NCI-H345 treated with DMSO at 0.1 percent for 48 hours (cell line): ENCODE measurements at regions not wholly inside any gene's neighbourhood (a gene's known extent, or its start where the extent isn't known, plus 50 kb on each side); places are given as distances from the start of the nearest gene placed in this dataset.
"Not testable (repeated sequence)": the region's sequence is repeated elsewhere in the genome, so short reads cannot be mapped to it uniquely, and the experiment has no call there.

Experiments
- DNase-seq: peaks from one replicate; lab custom pipeline; 2025; ENCODE audit not compliant: unreplicated experiment; lab: John Stamatoyannopoulos, UW

DNA sequence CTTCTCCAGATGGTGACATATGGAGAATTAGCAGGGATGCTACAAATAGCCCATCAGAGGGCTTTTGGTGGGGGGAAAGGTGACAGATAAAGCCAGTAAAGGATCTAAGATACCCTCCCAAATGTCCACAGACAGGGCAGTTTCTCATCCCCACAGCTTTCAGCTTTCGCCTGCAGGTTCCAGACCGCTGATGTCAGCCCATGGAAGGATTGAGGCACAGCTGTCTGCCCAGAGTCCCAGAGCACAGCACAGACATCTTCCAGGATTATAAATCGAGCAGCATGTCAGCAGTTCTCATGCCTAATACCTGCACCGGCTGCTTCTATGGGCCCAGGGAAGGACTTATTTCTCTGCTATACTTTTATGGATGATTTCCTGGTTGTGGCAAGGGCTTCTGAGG is 96.7 kb upstream of the MXRA5 start:
- no peak for DNase-seq

DNA sequence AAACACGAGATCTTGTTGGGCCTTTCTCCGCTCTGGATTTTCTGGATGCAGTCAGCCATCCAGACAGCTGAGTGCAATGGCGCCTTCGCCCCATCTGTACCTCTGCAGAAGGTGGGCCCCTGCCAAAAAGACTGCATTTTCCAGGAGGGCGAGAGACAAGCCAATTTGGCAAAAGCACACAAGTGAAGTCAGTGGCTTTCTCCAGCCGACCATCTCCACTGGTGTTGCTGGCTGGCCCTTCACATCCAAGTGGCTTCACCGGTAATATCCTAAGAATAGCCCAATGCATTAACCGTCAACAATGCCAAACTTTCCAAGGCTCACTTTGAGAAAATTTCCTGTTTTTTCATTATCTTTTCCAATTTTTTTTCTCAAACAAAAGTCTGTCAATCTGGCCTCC is 96.2 kb upstream of the MXRA5 start:
- DNase-seq: no peak

DNA sequence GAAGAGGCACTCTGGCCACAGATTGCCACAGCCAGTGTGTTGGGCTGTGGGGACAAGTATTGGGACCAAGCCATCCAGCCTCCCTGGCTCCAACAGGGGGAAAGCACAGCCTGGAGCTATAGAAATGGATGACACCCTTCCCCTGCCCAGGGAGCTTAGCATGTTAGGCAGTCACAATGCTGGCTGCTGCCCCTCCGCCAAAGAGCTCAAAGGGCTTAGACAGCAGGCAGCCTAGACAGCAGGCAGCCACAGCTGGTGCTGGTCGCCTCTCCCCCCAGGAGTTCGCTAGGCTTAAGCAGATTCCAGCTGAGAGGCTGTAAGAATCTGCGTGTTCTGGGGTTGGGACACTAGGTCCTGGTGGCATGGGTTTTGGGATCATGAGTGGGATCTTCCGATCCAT is 94.5 kb upstream of the MXRA5 start:
- no peak for DNase-seq

DNA sequence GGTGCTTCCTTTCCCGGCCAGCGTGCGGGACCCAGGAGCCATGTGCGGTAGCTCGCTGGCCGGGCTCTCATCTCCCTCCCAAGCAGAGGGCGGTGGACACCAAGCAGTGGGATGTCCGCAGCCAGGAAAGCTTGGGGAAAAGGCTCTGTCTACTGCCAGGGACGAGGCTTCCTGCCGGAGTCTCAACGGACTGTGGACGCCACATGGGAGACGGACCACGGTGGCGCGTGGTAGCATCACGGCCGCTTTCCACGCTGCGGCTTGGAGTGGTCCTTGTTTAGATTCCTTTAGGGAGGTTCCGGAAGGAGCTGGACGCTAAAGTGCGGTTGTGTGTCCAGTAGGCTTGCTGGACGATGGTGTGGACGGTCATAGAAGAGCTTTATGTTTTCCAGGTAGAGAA is 89.5 kb upstream of the MXRA5 start:
- not testable (repeated sequence) for DNase-seq

DNA sequence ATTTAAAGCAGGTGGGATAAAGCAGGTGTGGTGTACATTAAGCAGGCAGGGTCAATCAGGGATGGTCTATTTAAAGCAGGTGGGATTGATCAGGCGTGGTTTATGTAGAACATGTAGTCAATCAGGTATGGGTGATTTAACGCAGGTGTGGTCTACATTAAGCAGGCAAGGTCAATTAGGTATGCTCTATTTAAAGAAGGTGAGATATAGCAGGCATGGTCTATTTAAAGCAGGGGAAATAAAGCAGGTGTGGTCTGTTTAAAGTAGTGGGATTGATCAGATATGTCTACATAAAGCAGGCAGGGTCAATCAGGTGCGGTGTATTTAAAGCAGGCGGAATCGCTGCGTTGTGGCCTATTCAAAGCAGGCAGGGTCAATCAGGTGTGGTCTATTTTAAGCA is 88.6 kb upstream of the MXRA5 start:
- no peak for DNase-seq

DNA sequence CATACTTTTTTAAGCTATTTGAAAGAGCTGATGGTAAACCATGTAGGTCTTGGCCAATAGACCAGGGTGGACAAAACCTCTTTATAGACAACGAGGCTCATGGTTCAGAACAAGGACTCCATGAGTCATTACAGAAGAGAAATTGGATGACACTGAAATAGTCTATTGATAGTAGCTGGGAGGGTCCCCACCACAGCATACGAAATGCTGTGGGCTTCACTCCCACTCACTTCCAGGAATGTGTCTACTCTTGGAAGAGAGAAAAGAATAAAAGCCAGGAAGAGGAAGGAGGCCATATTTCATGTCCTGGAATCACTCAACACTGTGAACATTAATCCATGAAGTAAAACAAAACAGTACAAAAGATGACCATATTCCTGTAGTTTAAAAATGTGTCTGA is 82.3 kb upstream of the MXRA5 start:
- DNase-seq: no peak

DNA sequence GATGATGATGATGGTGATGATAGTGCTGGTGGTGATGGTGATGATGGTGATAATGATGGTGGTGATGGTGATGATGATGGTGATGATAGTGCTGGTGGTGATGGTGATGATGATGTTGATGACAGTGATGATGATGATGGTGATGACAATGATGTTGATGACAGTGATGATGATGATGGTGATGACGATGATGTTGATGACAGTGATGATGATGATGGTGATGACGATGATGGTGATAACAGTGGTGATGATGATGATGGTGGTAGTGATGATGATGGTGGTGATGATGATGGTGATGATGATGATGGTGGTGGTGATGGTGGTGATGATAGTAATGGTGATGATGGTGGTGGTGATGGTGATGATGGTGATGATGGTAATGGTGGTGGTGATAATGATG is 80.1 kb upstream of the MXRA5 start:
- no peak for DNase-seq

DNA sequence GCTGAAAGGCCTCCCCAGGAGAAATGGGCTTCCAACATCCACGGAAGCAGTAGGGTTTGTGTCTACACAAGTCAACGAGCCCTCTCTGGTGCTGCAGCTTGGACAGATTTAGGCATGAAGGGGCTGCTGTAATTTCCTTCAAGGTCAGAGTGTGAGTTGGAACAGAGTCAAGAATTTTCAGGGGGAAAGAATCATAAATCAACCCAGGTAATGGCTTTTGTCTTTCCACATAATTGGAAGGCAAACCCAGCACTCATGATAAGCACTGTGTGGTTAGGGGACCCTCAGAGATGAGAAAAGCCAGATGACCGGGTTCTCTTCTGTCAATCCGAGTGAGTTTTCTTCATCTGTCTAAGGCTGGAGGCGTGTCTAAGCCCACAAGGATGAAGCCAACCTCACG is 78.6 kb upstream of the MXRA5 start:
- DNase-seq: no peak

DNA sequence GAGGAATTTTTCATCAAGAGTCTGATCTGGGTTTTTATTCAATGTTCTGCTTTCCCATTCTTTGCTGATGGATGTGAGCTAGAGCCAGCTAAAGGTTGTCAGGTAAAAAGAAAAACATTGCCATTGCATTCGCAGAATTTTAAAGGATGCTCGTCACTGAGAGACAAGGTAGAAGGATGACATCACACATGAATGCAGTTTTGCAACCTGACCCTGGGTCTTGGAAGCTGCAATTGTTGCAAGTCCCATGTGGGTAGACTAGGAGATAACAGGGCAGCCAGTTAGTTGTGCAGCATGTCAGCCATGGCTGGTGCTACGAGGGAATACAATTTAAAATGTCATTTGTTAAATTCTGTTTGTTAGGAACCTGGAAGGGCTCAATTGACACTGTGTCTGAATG is 73.9 kb upstream of the MXRA5 start:
- no peak for DNase-seq

DNA sequence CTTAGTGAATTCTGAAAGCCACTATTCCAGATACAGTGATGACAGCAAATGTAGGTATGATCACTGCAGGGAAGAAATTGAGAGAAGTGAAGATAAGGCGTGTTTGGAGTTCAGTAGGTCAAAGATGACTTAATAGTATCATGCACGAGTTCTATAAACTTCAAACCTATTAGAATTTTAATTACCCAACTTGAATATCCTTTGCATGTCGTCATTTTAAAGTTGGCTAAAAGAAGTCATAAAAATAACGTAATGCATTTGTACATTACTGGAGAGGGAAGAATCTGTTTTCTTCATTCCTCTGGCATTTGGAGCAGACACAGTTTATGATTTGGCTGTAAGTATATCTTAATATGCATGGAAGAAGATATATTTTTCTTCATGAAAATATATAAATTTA is 68.6 kb upstream of the MXRA5 start:
- DNase-seq: no peak

DNA sequence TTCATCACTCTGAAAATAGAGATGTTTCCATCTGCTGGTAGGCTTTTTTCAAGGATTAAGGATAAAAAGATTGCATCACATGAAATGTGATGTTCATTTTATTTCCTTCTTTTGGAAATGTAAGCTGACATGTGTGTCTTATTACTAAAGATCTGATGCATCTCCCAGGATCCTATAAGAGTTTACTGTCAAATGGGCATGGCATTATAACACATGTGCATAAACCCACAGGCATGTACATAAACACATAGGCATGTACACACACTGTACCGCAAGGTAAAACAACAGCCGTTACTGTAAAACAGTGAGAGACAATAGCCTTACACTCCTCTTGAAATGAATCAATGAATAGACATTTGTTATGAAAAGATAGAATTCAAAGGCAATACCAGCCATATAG is 65.2 kb upstream of the MXRA5 start:
- DNase-seq: not testable (repeated sequence)

DNA sequence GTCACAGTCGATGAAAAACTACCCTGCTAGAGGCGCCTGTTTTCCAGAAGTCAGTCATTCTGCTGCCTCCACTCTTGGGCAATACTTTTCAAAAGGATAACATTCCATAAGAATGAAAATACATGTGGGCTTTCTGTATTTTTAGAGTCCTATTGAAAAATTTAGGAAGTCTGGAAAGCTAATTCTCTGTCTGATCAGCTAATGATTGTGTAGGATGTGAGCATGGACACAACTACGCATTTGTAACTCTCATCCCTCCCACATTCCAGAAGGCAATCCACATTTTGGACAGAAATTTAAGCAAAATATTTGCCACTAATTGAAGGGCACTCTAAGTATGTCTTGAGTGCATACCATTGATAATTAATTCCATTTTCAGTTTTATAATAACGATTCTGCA is 63.5 kb upstream of the MXRA5 start:
- DNase-seq: not testable (repeated sequence)

DNA sequence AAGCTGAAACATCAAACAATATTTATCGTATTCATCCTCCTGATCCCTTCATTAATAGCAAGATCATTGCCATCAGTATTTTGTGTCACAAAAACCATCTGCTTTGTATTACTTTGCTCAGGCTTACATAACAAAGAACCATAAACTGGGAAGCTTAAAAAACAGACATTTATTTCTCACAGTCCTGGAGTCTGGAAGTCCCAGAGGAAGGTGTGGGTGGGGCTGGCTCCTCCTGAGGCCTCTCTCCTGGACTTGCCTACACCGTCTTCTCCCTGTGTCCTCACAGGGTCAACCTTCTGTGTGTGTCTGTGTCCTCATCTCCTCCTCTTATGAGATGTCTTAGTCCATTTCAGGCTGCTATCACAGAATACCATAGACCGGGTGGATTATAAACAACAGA is 61.3 kb upstream of the MXRA5 start:
- DNase-seq: no peak

DNA sequence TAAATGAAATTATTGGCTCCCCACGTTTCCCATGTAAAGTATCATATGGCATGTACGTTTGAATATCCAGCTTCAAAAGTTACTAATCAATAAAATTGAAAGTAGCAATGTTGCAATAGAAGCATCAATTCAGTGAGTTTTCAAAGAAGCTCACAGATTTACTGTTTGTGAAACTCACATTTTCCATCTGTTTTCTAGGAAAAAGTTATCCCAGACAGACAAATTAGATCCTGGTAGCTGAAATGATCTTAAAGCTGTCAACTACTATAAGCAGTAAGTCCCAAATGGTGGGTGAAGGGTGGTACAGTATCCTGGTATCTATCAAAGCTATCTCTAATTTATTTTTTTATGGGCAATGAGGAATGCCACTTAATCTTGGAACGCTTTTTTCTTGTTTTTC is 60.7 kb upstream of the MXRA5 start:
- DNase-seq: no peak

DNA sequence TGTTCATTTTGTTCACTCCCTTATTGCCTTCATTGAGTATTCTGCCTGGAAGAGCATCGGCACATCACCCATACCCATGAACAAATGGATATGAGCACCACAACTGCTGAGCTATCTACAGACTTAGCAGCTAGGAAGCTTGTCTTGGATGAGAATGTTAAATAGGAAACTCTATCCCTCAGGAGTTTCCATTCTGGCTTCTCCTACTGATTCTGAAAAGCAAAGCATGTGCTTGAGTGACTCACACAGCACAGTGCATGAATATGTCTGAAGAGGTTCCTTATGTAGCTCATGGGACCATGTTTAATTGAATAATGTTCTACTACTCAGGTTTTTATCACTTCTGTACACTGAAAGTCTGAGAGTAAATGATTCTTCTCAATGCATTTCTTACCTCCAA is 57.3 kb upstream of the MXRA5 start:
- no peak for DNase-seq
